ENCODE measurements at regions not wholly inside any gene's neighbourhood (a gene's known extent, or its start where the extent isn't known, plus 50 kb on each side); places are given as distances from the start of the nearest gene placed in this dataset.

DNA sequence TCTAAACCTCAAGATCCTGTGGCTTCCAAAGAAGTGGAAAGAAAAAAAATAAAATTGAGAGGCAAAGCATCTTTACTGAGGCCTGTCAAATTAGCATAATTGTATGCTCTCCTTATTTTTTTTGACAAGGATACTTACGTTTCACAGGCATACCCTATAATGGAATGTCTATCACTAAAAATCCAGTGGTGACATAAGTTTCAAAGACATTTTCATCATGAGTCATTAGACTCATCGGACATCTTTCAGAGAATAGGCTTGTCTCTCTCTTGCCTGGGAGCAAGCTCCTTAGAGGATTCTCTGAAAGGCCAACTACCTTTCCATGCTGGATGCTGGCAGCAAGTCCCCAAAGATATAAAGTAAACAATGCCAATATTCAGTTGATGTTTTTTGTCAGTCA is 380.7 kb upstream of the STEAP1 start:
- TF ChIP-seq, protein P1, sequence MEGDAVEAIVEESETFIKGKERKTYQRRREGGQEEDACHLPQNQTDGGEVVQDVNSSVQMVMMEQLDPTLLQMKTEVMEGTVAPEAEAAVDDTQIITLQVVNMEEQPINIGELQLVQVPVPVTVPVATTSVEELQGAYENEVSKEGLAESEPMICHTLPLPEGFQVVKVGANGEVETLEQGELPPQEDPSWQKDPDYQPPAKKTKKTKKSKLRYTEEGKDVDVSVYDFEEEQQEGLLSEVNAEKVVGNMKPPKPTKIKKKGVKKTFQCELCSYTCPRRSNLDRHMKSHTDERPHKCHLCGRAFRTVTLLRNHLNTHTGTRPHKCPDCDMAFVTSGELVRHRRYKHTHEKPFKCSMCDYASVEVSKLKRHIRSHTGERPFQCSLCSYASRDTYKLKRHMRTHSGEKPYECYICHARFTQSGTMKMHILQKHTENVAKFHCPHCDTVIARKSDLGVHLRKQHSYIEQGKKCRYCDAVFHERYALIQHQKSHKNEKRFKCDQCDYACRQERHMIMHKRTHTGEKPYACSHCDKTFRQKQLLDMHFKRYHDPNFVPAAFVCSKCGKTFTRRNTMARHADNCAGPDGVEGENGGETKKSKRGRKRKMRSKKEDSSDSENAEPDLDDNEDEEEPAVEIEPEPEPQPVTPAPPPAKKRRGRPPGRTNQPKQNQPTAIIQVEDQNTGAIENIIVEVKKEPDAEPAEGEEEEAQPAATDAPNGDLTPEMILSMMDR (IDR thresholded peaks at IDR 0.05; ENCODE audit: low read depth, low read length), result no peak
- TF ChIP-seq MYC (IDR thresholded peaks at IDR 0.05; ENCODE audit: low read depth, low read length) (no peak), POLR2A (IDR thresholded peaks at IDR 0.05; ENCODE audit: extremely low read depth, insufficient read length) (no peak)
- TF ChIP-seq, protein P2, sequence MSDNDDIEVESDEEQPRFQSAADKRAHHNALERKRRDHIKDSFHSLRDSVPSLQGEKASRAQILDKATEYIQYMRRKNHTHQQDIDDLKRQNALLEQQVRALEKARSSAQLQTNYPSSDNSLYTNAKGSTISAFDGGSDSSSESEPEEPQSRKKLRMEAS (IDR thresholded peaks at IDR 0.05; ENCODE audit: low read depth, low read length), result no peak
- H3K4me3 ChIP-seq (ENCODE audit: low read depth, low read length), result no peak overlapping the region
- no peak for DNase-seq (ENCODE audit: low read depth)

DNA sequence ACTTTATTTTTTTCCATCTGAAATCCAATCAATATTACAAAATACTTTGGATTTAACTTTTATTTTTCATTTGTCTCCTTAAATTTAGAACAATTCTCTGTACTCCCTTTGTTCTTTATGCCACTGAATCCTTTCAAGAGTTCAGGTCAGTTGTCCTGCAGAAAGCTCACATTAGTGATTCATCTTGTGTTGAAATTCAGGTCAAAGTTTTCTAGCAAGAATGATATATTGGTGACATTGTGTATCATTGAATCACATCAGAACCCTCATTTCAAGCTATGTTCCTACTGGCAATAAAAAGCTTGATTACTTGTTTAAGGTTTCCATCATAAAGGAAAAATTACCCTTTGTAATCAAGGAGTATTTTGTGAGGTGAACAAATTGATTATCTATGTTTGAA is 378.8 kb upstream of the STEAP1 start:
- TF ChIP-seq POLR2A (IDR thresholded peaks at IDR 0.05; ENCODE audit: extremely low read depth, insufficient read length) (no peak), MYC (IDR thresholded peaks at IDR 0.05; ENCODE audit: low read depth, low read length) (no peak)
- TF ChIP-seq, protein P1 (IDR thresholded peaks at IDR 0.05; ENCODE audit: low read depth, low read length), result no peak
- TF ChIP-seq, protein P2 (IDR thresholded peaks at IDR 0.05; ENCODE audit: low read depth, low read length), result no peak
- no peak overlapping the region for H3K4me3 ChIP-seq (ENCODE audit: low read depth, low read length)

DNA sequence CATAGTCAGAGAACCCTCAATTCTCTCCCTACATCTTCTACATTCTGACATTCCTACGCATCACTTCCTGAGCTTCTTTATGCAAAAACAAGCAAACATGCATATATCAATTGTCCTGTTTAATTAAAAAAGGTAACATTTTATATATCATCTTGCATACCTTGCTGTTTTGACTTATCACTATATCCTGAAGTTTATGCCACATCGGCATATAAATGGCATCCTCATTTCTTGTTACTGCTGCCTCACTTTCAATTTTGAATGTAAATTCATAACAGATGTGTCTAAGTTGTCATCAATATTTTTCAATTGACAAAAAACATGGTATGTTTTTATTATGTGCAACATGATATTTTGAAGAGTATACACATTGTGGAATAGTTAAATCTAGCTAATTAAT is 377.3 kb upstream of the STEAP1 start:
- H3K4me3 ChIP-seq (ENCODE audit: low read depth, low read length), result no peak overlapping the region
- DNase-seq (ENCODE audit: low read depth), result no peak
- TF ChIP-seq, protein P1 (IDR thresholded peaks at IDR 0.05; ENCODE audit: low read depth, low read length), result no peak
- TF ChIP-seq, protein P2 (IDR thresholded peaks at IDR 0.05; ENCODE audit: low read depth, low read length), result no peak
- TF ChIP-seq POLR2A (IDR thresholded peaks at IDR 0.05; ENCODE audit: extremely low read depth, insufficient read length) (no peak), MYC (IDR thresholded peaks at IDR 0.05; ENCODE audit: low read depth, low read length) (no peak)

More for the DNA sequence above, 378.8 kb upstream of the STEAP1 start:
- DNase-seq (ENCODE audit: low read depth), result no peak

DNA sequence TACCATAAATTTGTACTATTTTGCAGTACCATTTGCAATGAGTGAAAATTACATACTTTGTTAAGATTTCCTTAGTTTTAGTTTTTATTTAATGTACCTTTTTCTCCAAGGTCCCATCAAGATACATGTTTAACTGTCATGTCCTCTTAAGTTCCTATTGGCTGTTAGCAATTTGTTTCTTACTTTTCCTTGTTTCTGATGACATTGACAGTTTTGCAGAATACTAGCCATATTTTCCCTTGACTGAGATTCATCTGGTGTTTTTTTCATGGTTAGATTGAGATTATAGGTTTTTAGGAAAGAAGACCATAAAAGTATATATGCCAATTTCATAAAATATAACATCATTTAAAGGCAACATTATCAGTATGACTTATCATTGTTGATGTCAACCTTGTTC is 376.8 kb upstream of the STEAP1 start:
- H3K4me3 ChIP-seq (ENCODE audit: low read depth, low read length), result no peak overlapping the region
- TF ChIP-seq MYC (IDR thresholded peaks at IDR 0.05; ENCODE audit: low read depth, low read length) (no peak), POLR2A (IDR thresholded peaks at IDR 0.05; ENCODE audit: extremely low read depth, insufficient read length) (no peak)
- TF ChIP-seq, protein P1 (IDR thresholded peaks at IDR 0.05; ENCODE audit: low read depth, low read length), result no peak
- TF ChIP-seq, protein P2 (IDR thresholded peaks at IDR 0.05; ENCODE audit: low read depth, low read length), result no peak
- DNase-seq (ENCODE audit: low read depth), result no peak

DNA sequence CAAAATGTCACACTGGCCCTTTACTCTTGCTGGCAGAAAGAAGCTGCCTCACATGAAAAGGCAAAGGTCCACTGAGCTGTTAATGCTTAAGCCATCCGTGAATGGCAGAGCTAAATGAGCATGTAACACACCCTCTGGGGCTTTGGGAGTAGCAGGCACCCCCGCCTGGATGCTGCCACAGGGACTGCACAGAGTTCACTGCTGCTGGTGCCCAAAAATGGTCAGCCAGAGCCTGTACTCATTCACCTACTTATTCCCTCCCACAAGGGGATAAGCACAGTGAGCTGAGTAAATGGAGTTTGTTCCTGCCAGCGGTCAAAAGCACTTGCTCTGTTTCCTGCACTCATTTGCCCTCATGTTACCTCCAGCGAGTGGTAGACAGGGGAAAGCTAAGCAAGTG is 374.0 kb upstream of the STEAP1 start:
- H3K4me3 ChIP-seq (ENCODE audit: low read depth, low read length), result no peak overlapping the region
- no peak for DNase-seq (ENCODE audit: low read depth)

More for the DNA sequence above, 374.0 kb upstream of the STEAP1 start:
- TF ChIP-seq, protein P1 (IDR thresholded peaks at IDR 0.05; ENCODE audit: low read depth, low read length), result no peak
- no peak for TF ChIP-seq MYC (IDR thresholded peaks at IDR 0.05; ENCODE audit: low read depth, low read length)
- no peak for TF ChIP-seq POLR2A (IDR thresholded peaks at IDR 0.05; ENCODE audit: extremely low read depth, insufficient read length)
- TF ChIP-seq, protein P2 (IDR thresholded peaks at IDR 0.05; ENCODE audit: low read depth, low read length), result no peak
